22Rv1 (cell line): ENCODE measurements at regions not wholly inside any gene's neighbourhood (a gene's known extent, or its start where the extent isn't known, plus 50 kb on each side); places are given as distances from the start of the nearest gene placed in this dataset.

Experiments
- CTCF ChIP-seq: fragments of 450-650 bp; IDR thresholded peaks from 2 replicates; pipeline ENCODE4 v1.5.1; 2017; ENCODE audit warnings: mild to moderate bottlenecking
- ZFX ChIP-seq: fragments of 450-650 bp; IDR thresholded peaks from 2 replicates; pipeline ENCODE4 v1.6.1; 2017; ENCODE audit warnings: antibody characterized with exemption, borderline replicate concordance

- no peak for TF ChIP-seq CTCF
- no peak for TF ChIP-seq ZFX
Observed at GRCh38 chr21:27535188-27535587, 568.3 kb upstream of the ADAMTS5 start.
